IMR-90 (cell line): ENCODE measurements at regions not wholly inside any gene's neighbourhood (a gene's known extent, or its start where the extent isn't known, plus 50 kb on each side); places are given as distances from the start of the nearest gene placed in this dataset.

Source experiments
- ATAC-seq: fragments of 200-7000 bp; cut with Tn5 transposase; 2 replicates; pipeline ENCODE4 v1.9.1; 2020; ENCODE audit warnings: low read depth, mild to moderate bottlenecking, moderate library complexity
- BruUV-seq: library from RNA; stranded (reverse); fragments of 400-500 nt; replicated peaks from 2 replicates; lab custom pipeline; 2021; lab: Mats Ljungman, UMichigan
- CTCF ChIA-PET: fragments of 300-600 bp; formaldehyde crosslinking; extraction: SDS; loops from one replicate; lab custom pipeline; 2021; ENCODE audit warnings: antibody characterized with exemption; lab: Yijun Ruan, JAX
- POLR2A ChIA-PET: fragments of 300-600 bp; sonication (Branson Sonifier 250); formaldehyde crosslinking; loops from one replicate; lab custom pipeline; 2022; ENCODE audit warnings: antibody characterized with exemption; ENCODE audit not compliant: unreplicated experiment; lab: Charles Lee
- DNase-seq: peaks from one replicate; pipeline ENCODE4 v3.0.0; 2013
- H2AFZ ChIP-seq: replicated peaks from 2 replicates; pipeline ENCODE3; 2013; ENCODE audit warnings: low read length, mild to moderate bottlenecking; ENCODE audit not compliant: poor library complexity
- H2AK5ac ChIP-seq: 2 replicates; pipeline ENCODE4 v1.6.1; 2013; ENCODE audit warnings: low read depth, low read length, inconsistent platforms
- H2AK9ac ChIP-seq: replicated peaks from 2 replicates; pipeline ENCODE3; 2013; ENCODE audit warnings: mild to moderate bottlenecking, low read depth, low read length, moderate library complexity; ENCODE audit not compliant: poor library complexity
- H2BK120ac ChIP-seq: 2 replicates; pipeline ENCODE4 v1.6.1; 2013; ENCODE audit warnings: low read depth, low read length, inconsistent platforms
- H2BK15ac ChIP-seq: 3 replicates; pipeline ENCODE4 v1.6.1; 2013; ENCODE audit warnings: low read depth, low read length, inconsistent platforms
- H2BK20ac ChIP-seq: 2 replicates; pipeline ENCODE4 v1.6.1; 2013; ENCODE audit warnings: low read depth, mild to moderate bottlenecking, inconsistent platforms, low read length, moderate library complexity
- H2BK5ac ChIP-seq: 2 replicates; pipeline ENCODE4 v1.6.1; 2013; ENCODE audit warnings: mild to moderate bottlenecking, low read depth, low read length, inconsistent platforms; ENCODE audit not compliant: poor library complexity, severe bottlenecking
- H3K14ac ChIP-seq: replicated peaks from 2 replicates; pipeline ENCODE4 v1.6.1; 2013; ENCODE audit warnings: low read depth, low read length, inconsistent platforms
- H3K18ac ChIP-seq: 2 replicates; pipeline ENCODE4 v1.6.1; 2013; ENCODE audit warnings: low read depth, low read length, control low read depth
- H3K23ac ChIP-seq: 2 replicates; pipeline ENCODE4 v1.6.1; 2013; ENCODE audit warnings: low read depth, low read length, inconsistent platforms
- H3K27ac ChIP-seq: 2 replicates; pipeline ENCODE4 v1.5.1; 2013; ENCODE audit warnings: mild to moderate bottlenecking, control low read depth, low read length; ENCODE audit not compliant: insufficient read depth
- H3K27me3 ChIP-seq: 2 replicates; pipeline ENCODE4 v1.6.1; 2013; ENCODE audit warnings: low read length; ENCODE audit not compliant: control insufficient read depth, insufficient read depth
- H3K36me3 ChIP-seq: 2 replicates; pipeline ENCODE4 v1.6.1; 2013; ENCODE audit warnings: low read length, mixed read lengths; ENCODE audit not compliant: control insufficient read depth, insufficient read depth
- H3K4ac ChIP-seq: 2 replicates; pipeline ENCODE4 v1.6.1; 2013; ENCODE audit warnings: low read depth, low read length, inconsistent platforms
- H3K4me1 ChIP-seq: 2 replicates; pipeline ENCODE4 v1.6.1; 2013; ENCODE audit warnings: low read length, mixed read lengths; ENCODE audit not compliant: control insufficient read depth, insufficient read depth
- H3K4me2 ChIP-seq: 2 replicates; pipeline ENCODE4 v1.6.1; 2013; ENCODE audit warnings: low read depth, mild to moderate bottlenecking, control low read depth, low read length, moderate library complexity
- H3K4me3 ChIP-seq: 2 replicates; pipeline ENCODE4 v1.5.1; 2013; ENCODE audit warnings: low read depth, mild to moderate bottlenecking, control low read depth, low read length, moderate library complexity; ENCODE audit not compliant: insufficient read depth
- H3K56ac ChIP-seq: 2 replicates; pipeline ENCODE4 v1.6.1; 2013; ENCODE audit warnings: low read length, inconsistent platforms; ENCODE audit not compliant: insufficient read depth; ENCODE audit errors: extremely low read depth
- H3K79me1 ChIP-seq, 2 experiments: 2 replicates each; pipeline ENCODE4 v1.6.1; 2013; ENCODE audit warnings: low read length in 2 of 2, inconsistent platforms in 1 of 2, low read depth in 1 of 2
- H3K9ac ChIP-seq: 2 replicates; pipeline ENCODE4 v1.6.1; 2013; ENCODE audit warnings: low read depth, low read length, control low read depth
- H3K9me1 ChIP-seq: 2 replicates; pipeline ENCODE4 v1.6.1; 2013; ENCODE audit warnings: low read length, inconsistent platforms; ENCODE audit not compliant: insufficient read depth
- H3K9me3 ChIP-seq: 2 replicates; pipeline ENCODE4 v1.6.1; 2013; ENCODE audit warnings: low read length; ENCODE audit not compliant: control insufficient read depth, insufficient read depth
- H4K20me1 ChIP-seq: 2 replicates; pipeline ENCODE4 v1.6.1; 2013; ENCODE audit warnings: low read length, inconsistent platforms; ENCODE audit not compliant: insufficient read depth
- H4K5ac ChIP-seq: 2 replicates; pipeline ENCODE4 v1.6.1; 2013; ENCODE audit warnings: mild to moderate bottlenecking, low read depth, low read length, control low read depth
- H4K8ac ChIP-seq, 2 experiments: 2 replicates each; pipeline ENCODE4 v1.6.1; 2013; ENCODE audit warnings: low read depth in 2 of 2, low read length in 2 of 2, control low read depth in 1 of 2, inconsistent platforms in 1 of 2
- H4K91ac ChIP-seq: 2 replicates; pipeline ENCODE4 v1.6.1; 2013; ENCODE audit warnings: low read depth, low read length, inconsistent platforms; ENCODE audit not compliant: insufficient read depth
- BHLHE40 ChIP-seq: fragments of 150-350 bp; IDR thresholded peaks from 2 replicates; pipeline ENCODE4 v1.6.1; 2016; ENCODE audit warnings: mild to moderate bottlenecking, low read depth, low read length
- CEBPB ChIP-seq: IDR thresholded peaks from 2 replicates; pipeline ENCODE4 v1.6.1; 2012; ENCODE audit warnings: low read depth, low read length, improper control_type of control experiment
- NFE2L2 ChIP-seq: fragments of 150-350 bp; IDR thresholded peaks from 2 replicates; pipeline ENCODE4 v1.6.1; 2016; ENCODE audit warnings: low read depth, mild to moderate bottlenecking, low read length
- POLR2A ChIP-seq: IDR thresholded peaks from 2 replicates; pipeline ENCODE4 v1.6.1; 2012; ENCODE audit warnings: mild to moderate bottlenecking, low read depth, low read length
- RAD21 ChIP-seq: IDR thresholded peaks from 2 replicates; pipeline ENCODE4 v1.6.1; 2012; ENCODE audit warnings: low read length, improper control_type of control experiment
- RCOR1 ChIP-seq: IDR thresholded peaks from 2 replicates; pipeline ENCODE4 v1.6.1; 2012; ENCODE audit warnings: mild to moderate bottlenecking, low read length, improper control_type of control experiment; ENCODE audit not compliant: insufficient replicate concordance
- dilution Hi-C: fragments of 300-500 bp; cut with HindIII; formaldehyde crosslinking; loops from one replicate; pipeline ENCODE4 v1.14.3; 2018; ENCODE audit warnings: low sequenced_read_pairs; ENCODE audit not compliant: unreplicated experiment
- in situ Hi-C: fragments of 300-500 bp; cut with MboI; formaldehyde crosslinking; loops from 3 replicates; pipeline ENCODE4 v1.14.3; 2019; ENCODE audit warnings: low sequenced_read_pairs, inconsistent platforms, mixed read lengths
- intact Hi-C: fragments of 100-400 bp; cut with micrococcal nuclease; formaldehyde crosslinking; loops from 2 replicates; pipeline ENCODE4 v1.10.0; 2022

- Histone ChIP-seq H2AFZ (no peak overlapping the region), H3K4ac (no peak overlapping the region), H3K23ac (no peak overlapping the region), H3K9me3 (no peaks in the 10 kb centered on the region), H3K27me3 (no peaks in the 10 kb centered on the region), H3K9ac (no peak overlapping the region), H2BK5ac (no peak overlapping the region), H2AK9ac (no peak overlapping the region), H3K4me2 (no peak overlapping the region), H3K79me1 (no peaks in the 10 kb centered on the region), H4K8ac (no peak overlapping the region), H3K36me3 (no peaks in the 10 kb centered on the region), H3K18ac (no peak overlapping the region), H3K14ac (no peak overlapping the region), H2BK120ac (no peak overlapping the region), H2BK20ac (no peak overlapping the region), H3K27ac (no peak overlapping the region), H4K20me1 (no peaks in the 10 kb centered on the region), H3K9me1 (no peaks in the 10 kb centered on the region), H3K56ac (no peak overlapping the region), H3K4me1 (no peaks in the 10 kb centered on the region), H4K91ac (no peak overlapping the region), H2BK15ac (no peak overlapping the region), H2AK5ac (no peak overlapping the region), H4K5ac (no peak overlapping the region), H3K4me3 (no peak overlapping the region)
- dilution Hi-C loops (no loop called here), in situ Hi-C loops (no loop called here), intact Hi-C loops (no loop called here)
- ATAC-seq (no peak), DNase-seq (no peak)
- POLR2A ChIA-PET: no interaction called here
- CTCF ChIA-PET: no interaction called here
- BruUV-seq: no TSS peak
- no peak for TF ChIP-seq CEBPB
- no peak for TF ChIP-seq BHLHE40
- TF ChIP-seq RAD21: no peak
- no peak for TF ChIP-seq NFE2L2
- TF ChIP-seq POLR2A: no peak
- no peak for TF ChIP-seq RCOR1
Measured at GRCh38 chr16:72612718-72613117, 435.2 kb downstream of the ZFHX3 start.
